22Rv1 (cell line): ENCODE measurements at regions not wholly inside any gene's neighbourhood (a gene's known extent, or its start where the extent isn't known, plus 50 kb on each side); places are given as distances from the start of the nearest gene placed in this dataset.

Experiments
- H3K27ac ChIP-seq: fragments of 450-650 bp; 2 replicates; pipeline ENCODE4 v1.5.1; 2017
- ZFX ChIP-seq: fragments of 450-650 bp; IDR thresholded peaks from 2 replicates; pipeline ENCODE4 v1.6.1; 2017; ENCODE audit warnings: antibody characterized with exemption, borderline replicate concordance
- TF ChIP-seq, protein P1 (sequence below): fragments of 450-650 bp; IDR thresholded peaks from 2 replicates; pipeline ENCODE4 v1.5.1; 2017; ENCODE audit warnings: mild to moderate bottlenecking

DNA sequence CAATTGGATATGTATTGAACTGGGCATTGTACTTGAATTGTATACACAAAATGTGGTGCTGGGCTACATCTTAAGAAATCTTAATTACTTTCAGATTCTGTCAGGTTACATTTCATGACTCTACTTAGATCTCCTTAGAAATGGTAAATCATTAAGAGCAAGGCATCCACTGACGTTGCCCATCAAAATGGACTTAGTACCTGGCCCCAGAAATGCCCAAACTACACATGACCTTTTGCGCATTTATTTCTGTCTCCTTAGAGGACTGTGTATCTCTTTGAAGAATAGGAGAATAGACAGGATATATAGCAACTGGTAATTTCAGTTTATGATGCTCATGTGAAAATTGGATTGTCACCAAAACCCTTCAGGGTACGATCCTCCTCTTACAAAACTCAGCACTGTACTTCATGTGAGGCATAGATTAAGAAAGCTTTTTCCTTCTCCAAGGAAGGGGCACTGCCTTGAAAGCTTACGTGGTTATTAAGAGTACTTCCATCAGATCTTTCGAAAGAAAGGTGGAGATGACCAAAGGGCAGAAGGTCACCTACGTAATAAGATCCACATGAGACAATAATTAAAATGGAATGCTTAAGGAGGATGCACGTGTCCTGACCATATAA, 61.4 kb upstream of the BMP2 start:
- H3K27ac ChIP-seq, result peak overlapping the region; percentile 99
- no peak for TF ChIP-seq ZFX
- TF ChIP-seq, protein P1, sequence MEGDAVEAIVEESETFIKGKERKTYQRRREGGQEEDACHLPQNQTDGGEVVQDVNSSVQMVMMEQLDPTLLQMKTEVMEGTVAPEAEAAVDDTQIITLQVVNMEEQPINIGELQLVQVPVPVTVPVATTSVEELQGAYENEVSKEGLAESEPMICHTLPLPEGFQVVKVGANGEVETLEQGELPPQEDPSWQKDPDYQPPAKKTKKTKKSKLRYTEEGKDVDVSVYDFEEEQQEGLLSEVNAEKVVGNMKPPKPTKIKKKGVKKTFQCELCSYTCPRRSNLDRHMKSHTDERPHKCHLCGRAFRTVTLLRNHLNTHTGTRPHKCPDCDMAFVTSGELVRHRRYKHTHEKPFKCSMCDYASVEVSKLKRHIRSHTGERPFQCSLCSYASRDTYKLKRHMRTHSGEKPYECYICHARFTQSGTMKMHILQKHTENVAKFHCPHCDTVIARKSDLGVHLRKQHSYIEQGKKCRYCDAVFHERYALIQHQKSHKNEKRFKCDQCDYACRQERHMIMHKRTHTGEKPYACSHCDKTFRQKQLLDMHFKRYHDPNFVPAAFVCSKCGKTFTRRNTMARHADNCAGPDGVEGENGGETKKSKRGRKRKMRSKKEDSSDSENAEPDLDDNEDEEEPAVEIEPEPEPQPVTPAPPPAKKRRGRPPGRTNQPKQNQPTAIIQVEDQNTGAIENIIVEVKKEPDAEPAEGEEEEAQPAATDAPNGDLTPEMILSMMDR, result no peak

DNA sequence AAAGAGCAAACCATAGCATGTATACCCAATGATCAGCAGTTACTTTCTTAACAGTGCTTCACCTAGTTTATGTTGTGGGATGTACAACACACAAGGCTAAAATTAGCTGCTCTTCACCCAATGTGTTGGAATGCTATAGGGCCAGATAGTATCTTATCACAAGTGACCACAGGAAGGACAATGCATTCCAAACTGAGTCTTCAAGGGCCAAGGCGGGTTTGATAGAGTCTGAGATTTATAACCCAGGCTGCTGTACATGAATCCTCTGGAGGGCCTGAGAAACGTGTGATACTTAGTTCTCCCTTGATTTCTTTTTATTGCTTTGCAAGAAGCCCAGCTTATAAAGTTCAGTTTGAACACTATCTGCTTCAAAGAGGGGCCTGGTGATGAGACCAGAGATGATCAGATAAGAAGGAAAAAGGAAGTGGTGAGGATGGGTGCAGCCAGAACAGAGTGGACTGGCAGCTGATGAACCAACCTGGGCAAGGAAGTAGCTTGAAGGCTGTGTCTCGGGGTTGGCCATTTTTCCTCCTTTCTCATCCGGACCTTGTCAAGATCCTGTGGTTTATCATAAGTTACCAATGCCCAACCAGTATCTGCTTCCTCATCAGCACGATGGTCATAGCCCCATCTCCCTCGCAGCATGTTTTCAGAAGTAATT, 62.2 kb upstream of the BMP2 start:
- peak overlapping the region; percentile 99 for H3K27ac ChIP-seq

DNA sequence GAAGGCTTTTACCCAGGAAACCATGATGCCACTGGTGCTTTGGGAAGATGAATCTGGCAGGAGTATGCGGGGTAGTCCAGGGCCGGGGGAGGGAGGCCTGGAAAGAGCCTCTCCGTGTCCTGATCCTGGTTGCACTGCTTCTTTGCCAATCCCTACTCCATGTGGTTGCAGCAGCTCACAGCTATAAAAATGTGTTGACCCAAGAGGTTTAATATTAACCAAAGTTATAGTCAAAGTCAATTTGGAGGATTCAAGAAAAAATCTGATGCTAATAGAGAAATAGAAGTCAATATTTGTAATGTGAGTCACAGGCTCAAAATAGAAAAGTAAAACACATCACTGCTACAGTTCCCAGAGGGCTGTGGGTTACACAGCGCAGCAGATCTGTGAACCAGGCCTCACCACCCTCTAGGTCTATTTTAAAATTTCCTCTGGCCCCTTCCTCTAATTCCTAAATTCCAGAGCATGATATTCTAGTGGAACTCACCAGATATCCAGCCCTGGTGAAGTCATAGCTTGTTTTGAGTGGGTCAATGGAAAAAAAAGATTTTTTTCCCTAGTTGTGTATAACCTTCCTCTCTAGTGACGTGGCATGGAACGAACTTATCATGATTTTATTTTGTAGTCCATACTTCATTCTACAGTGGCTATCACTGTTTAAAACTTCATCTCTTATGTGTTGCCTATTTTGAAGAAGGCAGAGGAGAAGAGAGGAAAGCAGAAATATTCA, 63.2 kb upstream of the BMP2 start:
- no peak for TF ChIP-seq ZFX
- TF ChIP-seq, protein P1, result no peak
- peak overlapping the region; percentile 99 for H3K27ac ChIP-seq

More for the DNA sequence above, 62.2 kb upstream of the BMP2 start:
- TF ChIP-seq, protein P1, result no peak
- TF ChIP-seq ZFX, result no peak

DNA sequence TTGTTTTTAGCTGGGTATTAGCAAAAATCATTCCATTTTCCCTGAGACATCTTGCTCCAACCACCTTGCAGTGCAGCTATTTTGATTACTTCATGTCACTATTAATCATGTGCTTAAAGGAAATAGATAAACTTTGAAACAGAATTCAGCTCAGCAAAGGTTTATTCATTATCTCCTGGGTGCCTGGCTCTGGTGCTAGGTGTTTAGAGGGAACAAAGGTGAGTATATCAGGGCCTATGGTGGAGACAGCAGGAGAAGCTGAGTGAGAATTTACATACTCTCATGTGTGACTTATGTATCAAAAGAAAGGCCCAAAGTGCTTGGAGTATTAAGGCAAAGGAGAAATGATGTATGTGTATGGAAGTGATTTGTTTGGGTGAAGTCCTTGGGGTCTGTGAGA, 63.8 kb upstream of the BMP2 start:
- H3K27ac ChIP-seq, result peak overlapping the region; percentile 99
- no peak for TF ChIP-seq ZFX
- TF ChIP-seq, protein P1, result no peak

DNA sequence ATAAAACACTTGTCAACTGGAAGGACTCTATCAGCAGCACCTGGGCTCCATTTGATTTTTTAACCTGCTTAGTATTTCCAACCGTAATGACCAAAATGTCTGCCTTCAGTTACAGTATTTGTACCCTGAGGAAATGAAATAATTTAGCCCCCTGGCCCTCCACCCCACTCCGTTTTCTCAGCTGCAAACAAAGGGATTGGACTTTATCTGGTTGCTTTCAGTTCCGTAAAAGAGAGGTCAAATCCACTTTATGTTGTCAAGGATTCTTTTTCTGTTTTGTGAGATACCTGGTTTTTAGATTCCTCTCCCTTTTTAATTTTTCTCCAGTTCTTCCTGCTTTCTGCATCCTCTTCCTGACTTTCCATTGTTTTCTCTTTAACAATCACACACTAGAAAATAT, 64.4 kb upstream of the BMP2 start:
- H3K27ac ChIP-seq, result peak overlapping the region; percentile 99
- no peak for TF ChIP-seq ZFX
- TF ChIP-seq, protein P1, result no peak

DNA sequence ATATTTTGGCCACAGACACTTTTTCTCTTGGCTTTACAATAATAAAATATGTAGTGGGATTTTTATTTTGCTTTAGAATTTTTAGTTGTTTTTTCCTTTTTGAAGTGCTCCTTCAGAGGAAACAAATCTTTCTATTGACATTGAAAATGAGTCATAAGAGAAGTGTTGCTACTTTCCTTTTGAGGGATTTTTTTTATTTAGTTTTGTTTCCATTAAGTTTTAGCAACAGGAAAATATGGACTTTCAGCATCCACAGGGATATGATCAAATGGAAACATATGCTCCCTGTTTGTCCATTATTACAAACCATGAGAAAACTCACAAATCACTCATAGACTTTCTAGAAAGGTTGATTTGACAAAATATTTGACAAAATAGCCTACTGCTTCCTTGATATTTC, 65.3 kb upstream of the BMP2 start:
- no peak for TF ChIP-seq ZFX
- TF ChIP-seq, protein P1, result no peak
- peak overlapping the region; percentile 99 for H3K27ac ChIP-seq
